Astrocyte of the cerebellum (primary cell): ENCODE measurements at regions not wholly inside any gene's neighbourhood (a gene's known extent, or its start where the extent isn't known, plus 50 kb on each side); places are given as distances from the start of the nearest gene placed in this dataset.
"Not testable (repeated sequence)": the region's sequence is repeated elsewhere in the genome, so short reads cannot be mapped to it uniquely, and the experiment has no call there.

Source experiments
- DNase-seq: peaks from one replicate; pipeline ENCODE4 v3.0.0-alpha.2; 2011; ENCODE audit warnings: low read depth
- H3K4me3 ChIP-seq: 2 replicates; pipeline ENCODE4 v1.5.1; 2011; ENCODE audit warnings: mild to moderate bottlenecking, low read depth, low read length, moderate library complexity
- CTCF ChIP-seq: IDR thresholded peaks from 2 replicates; pipeline ENCODE4 v1.5.1; 2012; ENCODE audit warnings: low read length, low read depth, moderate library complexity, mild to moderate bottlenecking; ENCODE audit errors: missing control alignments
- in situ Hi-C: cut with HindIII; loops from 2 replicates; pipeline ENCODE4 v1.10.0; 2017; ENCODE audit warnings: low sequenced_read_pairs

GRCh38 chr1:190679983-190680382 lies 202.3 kb upstream of the BRINP3 start:
- in situ Hi-C loops, result no loop called here
- H3K4me3 ChIP-seq, result no peak overlapping the region
- TF ChIP-seq CTCF, result no peak
- no peak for DNase-seq

DNA sequence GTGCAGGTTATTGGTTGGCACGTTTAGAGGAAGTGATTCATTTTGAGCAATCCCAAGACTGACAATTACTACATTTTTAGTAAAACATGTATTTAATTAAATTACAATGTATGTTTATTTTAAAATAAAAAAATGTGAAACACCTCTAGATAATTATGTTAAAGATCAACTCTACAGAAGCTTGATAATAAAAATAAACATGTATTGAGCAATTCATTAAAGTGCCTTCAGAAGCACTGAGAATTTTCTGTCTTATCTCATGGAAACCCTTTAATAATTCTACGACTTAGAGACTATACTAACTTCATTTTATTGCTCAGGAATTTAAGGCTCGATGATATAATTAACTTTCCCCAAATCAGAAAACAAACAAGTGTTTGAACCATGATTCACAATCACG lies 208.0 kb upstream of the BRINP3 start:
- no peak for TF ChIP-seq CTCF
- DNase-seq, result no peak
- in situ Hi-C loops, result no loop called here
- no peak overlapping the region for H3K4me3 ChIP-seq

DNA sequence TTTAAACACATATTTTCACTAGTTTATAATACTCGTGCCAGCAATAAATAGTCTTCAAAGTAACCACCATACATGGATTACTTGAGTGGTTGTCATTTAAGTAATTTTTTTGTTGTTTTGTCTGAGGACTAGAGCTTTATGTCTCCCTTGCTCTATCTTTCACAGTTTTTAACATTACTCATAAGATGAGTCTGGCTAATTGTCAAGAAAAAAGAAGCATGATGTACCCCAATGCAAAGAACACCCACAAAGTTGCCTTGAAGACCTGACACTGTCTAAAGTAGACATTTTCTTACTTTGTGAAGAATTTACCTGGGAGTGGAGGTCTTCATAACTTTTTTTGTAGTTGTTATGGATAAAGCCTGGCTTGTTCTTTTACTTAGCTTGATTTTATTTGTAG lies 210.4 kb upstream of the BRINP3 start:
- no peak for TF ChIP-seq CTCF
- in situ Hi-C loops, result no loop called here
- DNase-seq, result no peak
- H3K4me3 ChIP-seq, result no peak overlapping the region

- H3K4me3 ChIP-seq, in situ Hi-C loops, DNase-seq: not testable (repeated sequence)
Observed at GRCh38 chr1:190698488-190698887, 220.8 kb upstream of the BRINP3 start.

- H3K4me3 ChIP-seq, result no peak overlapping the region
- in situ Hi-C loops, result no loop called here
- TF ChIP-seq CTCF, result no peak
- DNase-seq, result no peak
Observed at GRCh38 chr1:190699165-190699564, 221.5 kb upstream of the BRINP3 start.

DNA sequence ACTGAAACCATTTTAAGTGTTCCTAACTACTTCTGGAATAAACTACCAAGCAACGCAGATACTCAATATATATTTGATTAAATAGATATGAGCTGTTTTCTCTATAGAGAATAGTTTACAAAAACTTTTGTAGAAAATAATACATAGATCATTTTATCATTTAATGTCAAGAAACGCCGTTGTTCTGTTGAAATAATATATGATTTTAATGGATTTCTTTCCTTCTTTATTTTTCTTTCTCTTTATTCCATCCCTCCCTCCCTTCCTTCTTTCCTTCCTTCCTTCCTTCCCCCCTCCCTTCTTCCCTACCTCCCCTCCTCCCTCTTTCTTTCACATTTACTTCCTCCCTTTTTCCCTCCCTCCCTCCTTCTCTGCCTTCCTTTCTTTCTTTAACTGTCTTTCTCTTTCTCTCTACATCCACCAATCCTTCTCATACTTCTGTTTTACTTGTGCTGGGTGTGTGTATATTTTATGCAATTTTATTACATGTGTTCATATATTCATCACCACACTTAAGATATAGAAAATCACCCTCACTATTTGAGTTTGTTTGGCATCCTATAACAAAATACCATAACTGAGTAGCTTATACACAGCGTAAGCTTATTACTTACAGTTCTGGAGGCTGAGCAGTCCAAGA lies 230.9 kb upstream of the BRINP3 start:
- in situ Hi-C loops, result no loop called here
- H3K4me3 ChIP-seq, result no peak overlapping the region
- no peak for DNase-seq
- no peak for TF ChIP-seq CTCF

GRCh38 chr1:190711069-190711468 lies 233.4 kb upstream of the BRINP3 start:
- DNase-seq, result no peak
- H3K4me3 ChIP-seq, result no peak overlapping the region
- TF ChIP-seq CTCF, result no peak
- in situ Hi-C loops, result no loop called here
